GM19397 (cell line): ENCODE measurements at regions not wholly inside any gene's neighbourhood (a gene's known extent, or its start where the extent isn't known, plus 50 kb on each side); places are given as distances from the start of the nearest gene placed in this dataset.

Source experiments
- ATAC-seq: cut with Tn5 transposase; IDR thresholded peaks from one replicate; pipeline ENCODE4 v1.9.1; 2021; ENCODE audit warnings: mild to moderate bottlenecking, moderate library complexity; ENCODE audit not compliant: unreplicated experiment

GRCh38 chr5:92906798-92907376, 674.1 kb downstream of the NR2F1-AS1 start:
- ATAC-seq, result no peak

DNA sequence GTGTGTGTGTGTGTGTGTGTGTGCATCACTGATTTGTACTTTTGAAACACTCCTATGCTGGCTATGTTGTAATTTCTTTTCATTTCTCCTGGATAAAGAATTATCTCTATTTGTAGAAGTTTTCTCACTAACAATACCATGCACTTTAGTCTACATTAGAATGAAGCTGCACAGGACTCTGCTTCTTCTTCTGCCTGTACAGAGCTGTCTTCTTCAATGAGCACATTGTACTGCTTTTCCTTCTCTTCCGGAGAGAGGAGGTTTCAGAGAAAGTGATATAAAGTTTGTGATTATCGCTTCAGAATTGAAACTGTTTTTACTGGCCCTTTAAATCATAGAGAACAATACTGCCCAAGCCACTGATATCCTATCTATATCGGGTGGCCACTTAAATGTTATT, 677.0 kb downstream of the NR2F1-AS1 start:
- no peak for ATAC-seq

GRCh38 chr5:92899611-92900010, 681.4 kb downstream of the NR2F1-AS1 start:
- no peak for ATAC-seq

DNA sequence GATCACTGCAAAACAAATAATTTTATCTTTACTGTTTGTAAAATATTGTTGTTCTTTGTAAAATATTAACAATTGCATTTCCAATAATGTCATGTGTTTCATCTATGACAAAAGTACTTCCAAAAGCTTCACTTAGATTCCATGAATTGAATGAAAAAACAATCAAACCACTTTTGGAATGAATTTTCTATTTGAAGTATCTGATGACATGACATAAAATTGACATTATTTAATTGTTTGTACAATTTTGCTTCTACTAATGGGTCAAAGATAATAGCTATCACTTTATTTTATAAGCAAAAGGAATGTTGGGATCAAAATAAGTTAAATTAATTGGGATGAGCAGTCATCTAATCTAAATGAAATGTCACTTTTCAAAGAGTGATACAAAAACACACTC, 684.3 kb downstream of the NR2F1-AS1 start:
- no peak for ATAC-seq

DNA sequence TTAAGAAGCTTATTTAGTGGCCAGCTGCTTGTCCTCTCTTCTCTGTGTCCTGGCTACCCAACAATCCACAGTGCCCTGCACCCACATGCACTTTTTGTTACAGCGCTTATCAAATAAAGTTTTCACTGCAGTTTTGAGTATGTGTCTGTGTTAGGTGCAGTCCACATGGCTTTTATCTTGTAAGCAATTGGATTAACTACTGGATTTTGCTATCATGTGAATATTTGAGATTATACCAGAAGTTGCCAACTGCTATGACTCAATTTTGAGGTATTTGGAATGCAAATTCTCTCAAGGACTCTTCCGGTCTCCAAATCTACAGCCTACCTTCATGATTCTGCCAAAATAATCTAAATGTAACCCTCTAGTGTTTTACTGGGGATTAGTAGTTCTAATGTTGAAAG, 690.2 kb downstream of the NR2F1-AS1 start:
- ATAC-seq, result no peak

DNA sequence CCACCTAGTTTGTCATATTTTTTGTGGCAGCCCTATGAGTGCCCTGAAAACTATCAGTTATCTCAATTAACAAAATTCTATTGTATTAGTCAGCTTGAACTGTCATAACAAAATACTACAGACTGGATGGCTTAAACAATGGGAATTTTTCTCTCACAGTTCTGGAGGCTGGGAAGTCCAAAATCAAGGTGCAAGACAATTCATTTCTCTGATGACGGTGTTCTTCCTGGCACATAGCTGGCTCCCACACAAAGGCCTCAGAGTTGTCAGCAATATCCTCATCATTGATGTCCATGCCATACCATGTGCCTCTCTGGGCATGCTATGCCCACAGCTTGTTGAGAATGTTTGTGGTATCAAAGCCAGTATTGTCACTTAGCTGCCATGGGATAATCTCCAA, 691.9 kb downstream of the NR2F1-AS1 start:
- no peak for ATAC-seq

DNA sequence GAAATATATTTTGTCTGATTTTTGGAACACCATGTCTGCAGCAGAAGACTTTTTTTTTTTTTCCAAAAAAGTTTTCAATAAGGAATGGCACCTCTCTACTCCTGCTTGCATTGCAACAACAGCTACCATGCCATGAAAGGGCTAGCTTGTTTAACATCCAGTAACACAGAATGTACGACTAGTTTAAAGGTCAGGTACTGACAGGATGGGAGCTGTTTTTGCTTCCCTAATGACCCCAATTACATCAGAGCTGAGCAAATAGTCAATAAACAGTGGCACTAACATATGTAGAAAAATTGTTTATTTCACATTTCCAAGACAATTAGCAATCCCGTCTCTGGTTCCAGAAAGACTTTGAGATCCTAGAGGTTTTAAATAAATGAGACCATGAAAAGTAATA, 693.8 kb downstream of the NR2F1-AS1 start:
- no peak for ATAC-seq

DNA sequence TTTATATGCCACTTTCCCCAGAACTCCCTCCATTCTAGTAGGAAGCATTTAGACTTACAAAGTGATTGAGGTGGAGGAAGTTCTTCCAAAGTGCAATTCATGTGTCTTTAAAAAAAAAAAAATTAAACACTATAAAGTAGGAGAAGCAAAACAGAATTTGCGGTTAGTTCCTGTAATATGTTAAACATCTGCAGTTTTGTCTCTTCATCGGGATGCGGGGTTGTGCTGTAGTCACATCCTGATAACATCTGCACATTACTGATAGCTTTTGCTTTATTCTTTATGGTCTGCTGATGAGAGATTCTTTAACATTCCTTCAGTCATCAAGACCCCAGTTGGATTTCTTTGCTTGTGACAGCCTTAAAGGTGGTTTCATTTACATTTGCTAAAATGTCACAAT, 694.3 kb downstream of the NR2F1-AS1 start:
- no peak for ATAC-seq

DNA sequence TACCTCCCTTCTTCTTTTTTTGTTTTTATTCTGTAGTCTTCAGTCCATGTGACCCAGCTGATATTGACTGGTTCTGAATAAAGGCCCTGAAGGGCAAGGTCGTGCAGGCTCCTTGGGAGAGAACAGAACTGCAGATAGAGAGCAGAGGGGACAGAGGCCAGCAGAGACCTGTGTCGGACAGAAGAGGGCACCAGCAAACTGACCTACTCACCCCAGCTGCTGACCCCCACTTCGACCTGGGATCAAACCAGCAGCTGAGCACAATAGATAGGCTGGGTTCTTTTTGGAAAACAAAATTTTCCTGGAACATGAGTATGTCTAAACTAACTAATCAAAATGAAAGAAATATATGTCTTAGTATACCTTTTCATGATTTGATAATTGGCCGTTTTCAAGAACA, 695.1 kb downstream of the NR2F1-AS1 start:
- no peak for ATAC-seq

DNA sequence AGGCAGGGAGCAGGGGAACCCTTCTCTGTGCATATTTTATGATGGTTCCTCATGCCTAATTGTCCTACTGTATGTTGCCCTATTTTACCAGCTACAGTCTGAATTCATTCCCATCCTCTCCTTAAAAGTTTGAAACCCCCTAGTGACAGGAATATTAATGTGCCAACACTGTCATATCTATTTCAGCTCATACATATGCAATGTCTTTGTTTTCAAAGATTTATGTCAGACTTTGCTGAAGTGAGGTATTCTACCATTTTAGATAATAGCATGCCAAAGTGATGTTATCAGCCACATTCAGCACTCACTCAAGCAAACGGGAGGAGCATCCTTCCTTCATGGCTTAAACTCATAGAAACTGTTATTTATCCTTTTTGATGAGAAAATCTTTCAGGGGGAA, 696.5 kb downstream of the NR2F1-AS1 start:
- no peak for ATAC-seq

GRCh38 chr5:92879806-92880543, 701.0 kb downstream of the NR2F1-AS1 start:
- ATAC-seq, result no peak

- no peak for ATAC-seq
Observed at GRCh38 chr5:92874790-92875189, 706.2 kb downstream of the NR2F1-AS1 start.

DNA sequence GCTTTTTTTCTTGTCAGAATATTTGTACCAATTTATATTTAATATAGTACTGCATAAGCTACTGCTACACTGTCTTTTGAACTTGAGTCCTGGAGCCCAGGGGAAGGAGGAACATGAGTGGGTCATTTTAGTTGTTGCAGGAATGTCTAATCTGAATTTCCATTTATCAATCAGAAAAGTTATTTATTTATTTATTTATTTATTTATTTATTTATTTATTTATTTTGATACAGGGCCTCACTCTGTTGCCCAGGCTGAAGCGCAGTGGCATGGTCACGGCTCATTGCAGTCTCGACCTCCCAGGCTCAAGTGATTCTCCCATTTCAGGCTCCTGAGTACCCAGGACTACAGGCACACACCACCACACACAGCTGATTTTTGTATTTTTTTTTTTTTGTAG, 712.6 kb downstream of the NR2F1-AS1 start:
- no peak for ATAC-seq

DNA sequence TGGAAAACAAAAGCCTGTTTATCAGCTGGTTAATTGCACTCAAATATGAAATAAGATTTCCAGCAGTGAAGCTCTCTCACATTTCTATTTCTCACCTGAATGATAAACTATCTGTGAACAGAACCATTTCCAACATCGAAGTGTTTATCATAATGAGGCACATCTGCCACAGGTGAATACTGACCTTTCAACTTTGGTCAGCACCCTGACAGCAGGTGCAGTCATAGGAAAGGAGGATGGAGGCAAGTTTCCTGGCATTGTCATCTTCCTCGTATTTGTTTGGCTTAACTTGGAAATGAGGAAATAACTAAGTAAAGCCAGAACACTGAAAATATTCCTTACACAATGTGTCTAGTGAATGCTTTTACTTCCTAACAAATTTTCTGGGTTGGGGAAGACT, 716.4 kb downstream of the NR2F1-AS1 start:
- no peak for ATAC-seq

DNA sequence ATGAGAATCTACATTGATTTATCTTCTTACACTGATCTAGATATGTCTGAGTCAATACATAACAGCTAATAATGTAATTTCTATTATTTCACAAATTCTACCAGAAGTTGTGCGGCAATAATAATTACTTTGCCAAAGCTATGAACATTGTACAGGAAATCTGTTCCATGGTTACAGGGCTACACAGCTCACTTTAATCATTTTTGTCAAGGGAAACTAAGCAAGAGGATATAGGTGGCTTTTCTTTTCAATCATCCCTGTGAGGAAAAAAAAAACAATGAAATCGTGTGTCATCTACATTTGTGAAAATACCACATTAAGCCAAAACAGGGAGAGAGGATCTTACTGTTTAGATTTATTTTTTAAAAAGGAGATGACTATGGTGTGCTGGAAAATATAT, 717.4 kb downstream of the NR2F1-AS1 start:
- no peak for ATAC-seq

DNA sequence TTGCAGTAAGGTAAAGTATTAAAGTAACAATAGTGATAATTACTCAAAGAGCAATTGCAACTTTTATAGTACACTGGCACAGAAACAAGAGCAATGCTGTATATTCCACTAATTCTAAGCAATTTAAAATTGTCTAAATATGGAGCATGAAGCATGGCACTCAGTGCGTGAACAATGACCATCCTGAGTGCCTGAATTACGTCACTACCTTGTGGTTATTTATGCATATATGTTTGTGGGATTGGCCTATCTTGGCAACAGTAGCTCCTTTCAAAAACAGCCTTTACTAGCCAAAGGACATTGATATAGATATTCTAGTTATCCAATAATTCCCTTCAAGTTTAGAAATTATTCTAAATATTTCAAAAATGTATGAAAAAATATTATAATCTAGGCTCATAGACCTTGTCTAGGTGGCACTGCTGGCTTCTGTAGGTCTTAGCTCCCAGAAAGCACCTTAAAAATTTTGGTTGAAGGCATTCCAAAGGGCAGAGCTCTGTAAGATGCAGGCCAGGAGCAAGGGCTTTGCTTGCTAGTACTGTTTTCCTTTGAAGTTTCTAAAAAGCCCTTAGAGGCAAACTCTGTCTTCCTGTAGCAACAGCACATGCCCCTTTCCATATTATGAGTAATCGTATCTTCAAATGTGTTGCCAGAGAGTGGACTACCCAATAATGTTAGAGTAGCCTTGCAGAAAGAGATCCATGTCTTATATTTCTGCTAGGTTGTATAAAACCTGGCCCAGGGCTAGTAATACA, 719.3 kb downstream of the NR2F1-AS1 start:
- no peak for ATAC-seq

- ATAC-seq, result no peak
Observed at GRCh38 chr5:92860061-92860460, 721.0 kb downstream of the NR2F1-AS1 start.

DNA sequence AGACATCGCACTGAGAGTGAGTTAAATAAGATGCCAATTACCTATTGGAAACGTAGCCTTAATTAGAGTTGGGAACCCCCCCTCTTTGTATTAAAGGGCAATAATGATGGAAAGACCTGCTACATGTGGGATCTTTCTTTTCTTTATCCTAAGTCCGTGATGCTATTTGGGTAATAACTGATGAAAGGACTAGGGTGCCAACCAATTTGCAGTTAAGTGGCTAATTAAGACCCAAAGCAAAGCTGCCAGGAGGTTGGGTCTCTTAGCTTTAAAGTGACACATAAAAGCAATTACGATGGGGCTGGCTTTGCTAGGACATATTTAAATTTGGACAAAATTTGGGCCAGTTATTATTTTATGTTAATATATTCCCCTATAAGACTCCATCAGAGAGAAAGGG, 728.8 kb downstream of the NR2F1-AS1 start:
- ATAC-seq, result no peak

- ATAC-seq, result no peak
Observed at GRCh38 chr5:92850886-92851285, 730.1 kb downstream of the NR2F1-AS1 start.

GRCh38 chr5:92849756-92850155, 731.3 kb downstream of the NR2F1-AS1 start:
- ATAC-seq, result no peak

- ATAC-seq, result no peak
Observed at GRCh38 chr5:92841604-92842155, 739.3 kb downstream of the NR2F1-AS1 start.

DNA sequence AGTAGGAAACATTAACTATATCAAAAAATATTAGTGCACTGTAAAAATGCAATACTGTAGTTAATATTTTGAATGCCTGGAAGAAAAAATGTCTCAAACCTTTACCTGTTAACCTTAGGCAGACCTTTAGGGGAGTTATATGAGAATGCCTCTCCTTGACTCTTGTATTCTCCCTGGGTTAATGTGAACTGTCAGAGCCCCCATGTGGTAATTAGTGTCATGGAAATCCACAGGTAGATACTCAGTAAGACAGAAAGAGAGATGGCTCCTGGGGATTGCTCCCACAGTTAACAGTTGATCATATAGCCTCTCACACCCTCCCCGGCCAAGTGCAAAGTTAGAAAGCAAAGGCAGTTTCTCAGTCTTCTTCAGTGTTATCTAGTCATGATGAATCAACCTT, 742.8 kb downstream of the NR2F1-AS1 start:
- no peak for ATAC-seq
